ENCODE measurements at regions not wholly inside any gene's neighbourhood (a gene's known extent, or its start where the extent isn't known, plus 50 kb on each side); places are given as distances from the start of the nearest gene placed in this dataset.

DNA sequence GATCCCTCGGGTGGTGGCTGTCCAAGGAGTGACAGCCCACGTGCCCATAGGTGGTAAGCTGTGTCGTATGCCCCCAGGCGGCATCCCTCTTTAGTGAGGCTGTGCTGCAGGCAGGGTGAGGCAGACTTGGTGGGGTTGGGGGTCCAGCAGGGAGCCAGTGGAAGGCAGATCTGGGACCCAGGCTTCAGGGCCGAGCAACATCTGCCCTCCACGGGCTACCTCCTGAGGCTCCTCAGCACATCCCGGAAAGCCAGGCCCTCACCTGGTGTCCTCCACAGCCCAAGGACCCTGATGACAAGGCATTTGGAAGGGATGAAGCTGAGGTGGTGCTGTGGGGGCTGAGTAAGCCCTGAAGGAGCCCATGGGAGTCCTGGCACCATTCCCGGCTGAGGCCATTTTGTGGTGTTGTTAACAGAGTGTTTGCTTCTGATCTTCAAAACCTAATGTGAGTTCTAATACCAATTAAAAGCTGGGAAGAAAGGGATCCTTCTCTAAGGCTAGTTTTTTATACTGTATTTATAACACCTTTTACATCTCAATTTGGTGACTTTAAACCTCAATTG lies 295.8 kb upstream of the IRX2 start:
- ChIA-PET CTCF (no interaction called here), POLR2A (no interaction called here)
- Histone ChIP-seq H3K4me3 (ENCODE audit: low read depth, low read length) (no peak overlapping the region), H3K27me3 (ENCODE audit: control insufficient read depth, insufficient read depth, low read length) (no peaks in the 10 kb centered on the region), H3K36me3 (ENCODE audit: control insufficient read depth, insufficient read depth, low read length) (no peaks in the 10 kb centered on the region)
- TF ChIP-seq CTCF (IDR thresholded peaks at IDR 0.05; ENCODE audit: insufficient read depth, low read depth, low read length): no peak
- no peak for DNase-seq (ENCODE audit: low read depth)

GRCh38 chr5:3043600-3043999 lies 292.1 kb upstream of the IRX2 start:
- TF ChIP-seq CTCF (IDR thresholded peaks at IDR 0.05; ENCODE audit: insufficient read depth, low read depth, low read length): no peak
- H3K4me3 ChIP-seq (ENCODE audit: low read depth, low read length): no peak overlapping the region
- POLR2A ChIA-PET: no interaction called here
- CTCF ChIA-PET: no interaction called here
- no peaks in the 10 kb centered on the region for H3K36me3 ChIP-seq (ENCODE audit: control insufficient read depth, insufficient read depth, low read length)
- no peak for DNase-seq (ENCODE audit: low read depth)
- H3K27me3 ChIP-seq (ENCODE audit: control insufficient read depth, insufficient read depth, low read length): no peaks in the 10 kb centered on the region

GRCh38 chr5:3041001-3041400 lies 289.5 kb upstream of the IRX2 start:
- ChIA-PET POLR2A (no interaction called here), CTCF (no interaction called here)
- DNase-seq (ENCODE audit: low read depth): no peak
- Histone ChIP-seq H3K27me3 (ENCODE audit: control insufficient read depth, insufficient read depth, low read length) (no peaks in the 10 kb centered on the region), H3K36me3 (ENCODE audit: control insufficient read depth, insufficient read depth, low read length) (no peaks in the 10 kb centered on the region), H3K4me3 (ENCODE audit: low read depth, low read length) (no peak overlapping the region)
- TF ChIP-seq CTCF (IDR thresholded peaks at IDR 0.05; ENCODE audit: insufficient read depth, low read depth, low read length): no peak

DNA sequence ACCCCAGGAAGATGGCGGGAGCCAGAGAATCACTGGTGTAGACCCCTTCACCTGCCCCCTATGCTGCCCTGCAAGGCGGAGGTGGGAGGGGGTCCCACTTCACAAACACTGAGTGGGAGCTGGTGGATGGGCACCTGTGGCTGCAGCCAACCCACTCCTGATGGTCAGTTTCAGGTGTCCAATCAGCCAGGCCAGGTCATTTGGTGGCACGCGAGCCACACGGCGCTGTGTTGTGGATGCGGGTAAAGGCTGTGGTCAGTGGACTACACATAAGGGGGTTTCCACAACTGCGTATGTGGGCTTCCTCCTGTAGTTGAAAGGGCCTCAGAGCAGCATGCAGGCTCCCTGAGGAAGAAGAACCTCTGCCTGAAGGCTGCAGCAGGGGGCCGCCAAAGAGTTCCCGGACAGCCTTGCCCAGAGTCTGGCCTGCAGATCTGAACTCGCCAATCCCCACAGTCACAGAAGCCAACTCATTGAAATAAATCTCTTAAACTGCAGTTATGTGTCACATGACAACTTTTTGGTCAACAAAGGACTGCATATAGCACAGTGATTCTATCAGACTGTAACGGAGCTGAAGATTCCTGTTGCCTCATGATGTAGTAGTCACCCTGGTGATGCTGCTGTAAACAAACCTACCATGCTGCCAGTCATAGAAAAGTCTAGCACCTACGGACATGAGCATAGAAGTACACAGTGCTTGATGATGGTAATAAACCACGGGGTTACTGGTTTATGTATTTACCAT lies 284.7 kb upstream of the IRX2 start:
- no peaks in the 10 kb centered on the region for H3K36me3 ChIP-seq (ENCODE audit: control insufficient read depth, insufficient read depth, low read length)
- no peaks in the 10 kb centered on the region for H3K27me3 ChIP-seq (ENCODE audit: control insufficient read depth, insufficient read depth, low read length)
- H3K4me3 ChIP-seq (ENCODE audit: low read depth, low read length): no peak overlapping the region
- CTCF ChIA-PET: no interaction called here
- POLR2A ChIA-PET: no interaction called here
- TF ChIP-seq CTCF (IDR thresholded peaks at IDR 0.05; ENCODE audit: insufficient read depth, low read depth, low read length): no peak
- DNase-seq (ENCODE audit: low read depth): no peak

DNA sequence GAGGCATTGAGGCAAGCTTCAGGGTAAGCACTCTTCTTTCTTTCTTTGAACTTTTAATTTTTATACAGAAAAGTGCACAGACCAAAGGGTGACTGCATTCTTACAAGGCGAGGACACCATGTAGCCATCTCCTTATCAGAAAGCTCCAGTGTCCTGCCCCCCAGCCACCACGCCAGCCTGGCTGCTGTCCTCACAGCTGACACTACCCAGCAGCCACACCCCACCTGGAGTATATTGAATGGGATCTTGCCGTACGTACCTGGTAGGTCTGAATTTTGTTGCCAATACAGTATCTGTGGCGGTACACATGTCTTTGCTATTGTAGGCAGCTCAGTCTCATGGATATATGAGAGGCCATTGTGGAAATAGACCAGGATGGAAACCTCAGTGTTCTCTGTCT lies 284.0 kb upstream of the IRX2 start:
- ChIA-PET CTCF (no interaction called here), POLR2A (no interaction called here)
- H3K27me3 ChIP-seq (ENCODE audit: control insufficient read depth, insufficient read depth, low read length): no peaks in the 10 kb centered on the region
- no peak for DNase-seq (ENCODE audit: low read depth)
- TF ChIP-seq CTCF (IDR thresholded peaks at IDR 0.05; ENCODE audit: insufficient read depth, low read depth, low read length): no peak
- H3K36me3 ChIP-seq (ENCODE audit: control insufficient read depth, insufficient read depth, low read length): no peaks in the 10 kb centered on the region
- H3K4me3 ChIP-seq (ENCODE audit: low read depth, low read length): no peak overlapping the region
